Amniotic epithelial cell (primary cell): ENCODE measurements at regions not wholly inside any gene's neighbourhood (a gene's known extent, or its start where the extent isn't known, plus 50 kb on each side); places are given as distances from the start of the nearest gene placed in this dataset.
"Not testable (repeated sequence)": the region's sequence is repeated elsewhere in the genome, so short reads cannot be mapped to it uniquely, and the experiment has no call there.

ENCODE experiments used
- DNase-seq: peaks from one replicate; pipeline ENCODE4 v3.0.0-alpha.2; 2010; ENCODE audit warnings: low read depth

DNA sequence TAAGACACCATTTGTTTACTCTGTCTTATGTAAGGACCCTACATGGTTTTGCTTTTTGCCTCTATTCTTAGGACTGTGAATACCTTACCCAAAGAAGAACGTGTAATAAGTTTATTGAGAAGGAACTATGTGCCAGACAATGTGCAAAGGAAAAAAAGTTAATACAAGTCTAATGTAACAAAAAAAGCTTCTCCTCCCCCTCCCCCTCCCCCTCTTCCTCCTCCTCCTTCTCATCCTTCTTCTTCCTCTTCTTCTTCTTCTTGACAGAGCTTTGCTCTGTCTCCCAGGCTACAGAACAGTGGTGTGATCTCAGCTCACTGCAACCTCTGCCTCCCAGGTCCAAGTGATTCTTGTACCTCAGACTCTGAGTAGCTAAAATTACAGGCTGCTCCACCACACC lies 50.9 kb upstream of the MITF start:
- no peak for DNase-seq

DNA sequence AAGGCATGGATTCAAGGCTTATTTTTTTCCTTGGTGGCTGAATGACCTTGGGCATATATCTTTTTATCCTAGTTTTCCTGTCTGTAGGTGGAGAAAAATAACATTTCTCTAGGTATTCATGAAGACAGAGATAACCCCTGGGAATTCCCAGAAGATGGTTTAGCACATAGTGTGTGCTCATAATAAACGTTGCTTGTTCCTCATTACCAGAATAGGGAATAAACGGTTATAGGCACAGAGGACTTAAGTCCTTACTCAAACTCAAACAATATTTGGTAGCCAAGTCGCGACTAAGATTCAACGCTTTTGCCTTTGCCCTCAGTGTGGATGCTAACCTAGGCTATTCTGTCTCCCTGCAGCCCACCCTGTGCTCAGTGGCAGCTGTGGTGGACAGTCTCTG lies 51.6 kb upstream of the MITF start:
- no peak for DNase-seq

DNA sequence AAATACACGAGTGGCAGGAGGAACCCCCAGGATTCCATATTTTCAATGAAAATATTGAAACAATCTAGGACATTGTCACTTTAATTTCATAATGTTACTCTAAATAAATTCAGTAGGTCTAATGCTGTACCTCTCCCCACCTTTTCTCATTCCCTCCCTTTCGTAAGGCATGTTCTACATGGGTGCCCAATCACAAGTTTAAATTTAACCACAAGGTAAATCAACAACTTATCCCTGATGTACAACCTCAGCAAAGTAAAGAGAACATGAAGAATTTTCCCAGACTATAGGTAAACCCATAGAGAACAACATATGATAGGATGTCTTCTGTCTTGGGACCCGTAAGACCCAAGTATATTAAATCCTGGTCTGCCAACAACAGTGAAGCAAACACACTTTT lies 53.2 kb upstream of the MITF start:
- no peak for DNase-seq

DNA sequence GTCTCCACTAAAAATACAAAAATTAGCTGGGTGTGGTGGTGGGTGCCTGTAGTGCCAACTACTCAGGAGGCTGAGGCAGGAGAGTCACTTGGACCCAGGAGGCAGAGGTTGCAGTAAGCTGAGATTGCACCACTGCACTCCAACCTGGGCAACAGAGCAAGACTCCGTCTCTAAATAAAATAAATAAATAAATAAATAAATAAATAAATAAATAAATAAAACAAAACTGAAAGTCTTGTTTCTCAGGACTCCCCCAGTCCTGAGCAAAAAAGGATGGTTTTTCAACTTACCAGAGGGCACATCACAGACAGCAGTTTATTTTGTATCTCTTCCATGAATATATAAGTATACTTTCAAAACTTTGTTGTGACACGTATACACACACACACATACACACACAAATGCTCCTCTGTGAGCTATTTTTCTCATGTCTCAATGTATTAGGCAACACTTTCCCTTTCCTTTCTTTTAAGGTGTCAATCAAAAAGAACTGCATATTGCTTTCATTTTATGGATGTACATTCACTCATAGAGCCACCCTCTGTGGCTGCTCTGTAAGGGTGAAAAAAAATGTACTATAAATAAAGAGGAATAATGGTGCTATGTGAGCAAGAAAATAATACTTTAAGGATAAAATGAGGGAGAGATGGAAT lies 54.8 kb upstream of the MITF start:
- DNase-seq = no peak

DNA sequence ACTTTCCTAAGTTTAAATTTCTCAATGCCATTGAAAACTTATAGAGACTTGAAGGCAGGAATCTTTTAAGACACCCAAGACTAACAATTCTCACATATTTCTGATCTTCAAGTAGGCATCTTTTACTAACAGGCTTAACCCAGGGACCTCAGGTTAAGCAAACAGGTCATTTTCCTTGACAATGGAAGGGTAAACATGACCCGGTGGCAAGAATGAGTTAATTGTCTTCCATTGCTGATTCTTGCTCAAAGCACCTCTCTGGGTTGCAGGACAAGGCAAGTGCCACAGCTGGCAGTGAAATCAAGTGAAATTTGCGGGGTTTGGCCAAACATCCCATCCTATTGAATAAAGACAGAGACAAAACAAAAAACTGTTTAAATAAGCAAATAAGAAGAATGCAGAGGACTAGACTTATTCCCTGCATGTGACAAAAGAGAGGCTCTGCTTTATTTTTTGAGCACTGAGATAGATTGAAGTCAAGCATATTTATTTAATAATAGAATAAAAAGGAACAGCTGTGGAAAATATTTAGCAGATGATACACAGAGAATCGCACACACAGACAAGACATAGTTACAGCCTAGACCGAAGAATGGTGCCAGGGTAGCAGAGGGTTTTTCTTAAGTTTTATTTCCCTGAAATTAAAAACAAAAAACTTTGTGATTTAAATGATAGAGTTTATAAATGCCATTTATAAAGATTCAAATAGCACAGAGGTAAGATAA lies 56.0 kb upstream of the MITF start:
- no peak for DNase-seq

- not testable (repeated sequence) for DNase-seq
Observed at GRCh38 chr3:69677456-69677855, 61.8 kb upstream of the MITF start.

DNA sequence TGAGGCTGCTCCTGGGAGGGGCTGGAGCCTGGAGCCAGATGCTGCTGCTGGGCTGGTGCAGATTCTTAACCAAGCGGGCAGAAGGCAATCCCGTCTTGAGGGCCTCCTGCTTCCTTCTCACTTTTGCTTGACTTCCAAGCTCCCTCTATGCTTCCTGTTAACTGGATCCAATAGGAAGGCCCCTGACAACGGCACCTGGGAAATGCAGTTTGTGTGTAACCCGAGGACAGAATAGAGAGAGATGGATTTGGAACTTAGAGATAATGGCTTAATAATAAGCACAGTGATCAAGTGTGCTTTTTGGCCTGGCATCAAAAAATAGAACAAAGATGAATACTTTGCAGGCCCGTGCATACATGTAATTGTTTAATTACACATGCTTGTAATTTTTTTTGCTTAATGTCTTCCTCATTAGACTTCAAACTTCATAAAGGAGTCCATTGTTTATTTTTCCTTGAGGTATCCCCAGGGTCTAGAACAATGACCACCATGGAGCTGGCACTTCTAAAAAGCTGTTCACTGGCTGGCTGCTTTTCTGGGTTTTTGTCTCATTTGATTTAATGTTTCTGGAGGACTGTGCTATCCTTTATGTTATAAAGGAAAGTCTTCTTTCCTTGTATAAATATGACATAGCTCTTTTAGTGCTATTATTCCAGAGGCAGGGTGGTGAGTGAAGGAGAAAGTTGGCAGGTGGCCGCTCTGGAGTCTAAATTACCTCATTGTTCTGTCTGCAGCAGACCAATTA lies 63.3 kb upstream of the MITF start:
- DNase-seq = no peak

DNA sequence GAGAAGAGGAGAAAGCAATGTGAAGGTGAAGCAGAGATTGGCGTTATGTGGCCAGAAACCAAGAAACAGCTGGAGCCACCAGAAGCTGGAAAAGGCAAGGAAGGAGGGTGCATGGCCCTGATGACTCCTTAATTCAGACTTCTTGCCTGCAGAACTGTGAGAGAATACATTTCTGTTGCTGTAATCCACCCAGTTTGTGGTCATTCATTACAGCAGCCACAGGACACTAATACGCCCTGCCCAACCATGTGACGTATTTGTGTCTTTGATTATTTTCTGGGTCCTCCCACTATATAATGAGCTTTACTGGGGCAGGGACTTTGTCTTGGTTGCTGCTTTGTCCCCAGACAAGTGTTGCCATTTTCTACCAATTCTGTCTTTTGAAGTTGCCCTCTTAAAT lies 64.5 kb upstream of the MITF start:
- no peak for DNase-seq

GRCh38 chr3:69671082-69671952 lies 67.9 kb upstream of the MITF start:
- DNase-seq = peak; percentile 36

DNA sequence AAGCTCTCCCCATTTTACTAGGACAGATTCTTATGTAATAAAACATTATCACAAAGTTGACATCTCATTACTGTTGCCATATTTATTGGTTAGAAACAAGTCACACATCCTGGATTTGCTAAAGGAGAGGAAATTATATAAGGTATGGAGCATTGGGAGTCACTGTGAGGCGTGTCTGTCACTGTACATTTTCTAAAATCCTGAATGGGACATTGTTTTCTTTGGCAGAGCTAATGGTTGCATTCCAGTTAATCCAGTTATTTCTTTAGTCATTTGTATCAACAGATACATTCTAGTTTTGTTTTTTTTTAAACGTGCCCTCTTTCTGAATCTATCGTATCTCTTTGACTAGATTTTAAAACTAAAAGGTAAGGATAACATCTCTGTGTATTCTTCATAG lies 70.2 kb upstream of the MITF start:
- no peak for DNase-seq

GRCh38 chr3:69665026-69665737 lies 74.1 kb upstream of the MITF start:
- no peak for DNase-seq

DNA sequence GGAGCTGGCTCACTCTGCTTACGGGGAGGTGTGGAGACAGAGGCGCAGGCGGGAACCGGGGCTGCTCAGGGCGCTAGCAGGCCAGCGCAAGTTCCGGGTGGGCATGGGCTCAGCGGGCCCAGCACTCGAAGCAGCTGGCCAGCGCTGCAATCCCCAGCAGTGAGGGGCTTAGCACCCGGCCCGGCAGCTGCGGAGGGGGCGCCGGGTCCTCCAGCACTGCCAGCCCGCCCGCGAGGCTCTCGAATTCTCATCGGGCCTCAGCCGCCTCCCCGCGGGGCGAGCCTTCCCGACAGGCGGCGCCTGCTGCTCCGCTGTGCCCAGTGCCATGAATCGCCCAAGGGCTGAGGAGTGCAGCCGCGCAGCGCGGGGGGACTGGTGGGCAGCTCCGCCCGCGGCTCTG lies 78.6 kb upstream of the MITF start:
- no peak for DNase-seq

GRCh38 chr3:69659180-69659910 lies 79.9 kb upstream of the MITF start:
- no peak for DNase-seq

- DNase-seq = no peak
Observed at GRCh38 chr3:69658514-69659140, 80.6 kb upstream of the MITF start.

DNA sequence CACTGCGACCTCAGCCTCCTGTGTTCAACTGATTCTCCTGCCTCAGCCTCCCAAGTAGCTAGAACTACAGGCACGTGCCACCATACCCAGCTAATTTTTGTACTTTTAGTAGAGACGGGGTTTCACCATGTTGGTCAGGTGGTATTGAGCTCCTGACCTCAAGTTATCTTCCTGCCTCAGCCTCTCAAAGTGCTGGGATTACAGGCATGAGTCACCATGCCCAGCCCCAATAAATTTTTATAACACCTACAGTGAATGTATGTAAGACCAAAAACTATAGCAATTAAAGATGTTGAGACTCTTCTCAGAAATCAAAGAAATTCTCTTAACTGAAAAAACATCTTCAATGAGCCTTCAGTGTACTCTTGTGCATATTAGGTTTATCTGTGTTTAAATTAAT lies 82.2 kb upstream of the MITF start:
- peak; percentile 13 for DNase-seq

DNA sequence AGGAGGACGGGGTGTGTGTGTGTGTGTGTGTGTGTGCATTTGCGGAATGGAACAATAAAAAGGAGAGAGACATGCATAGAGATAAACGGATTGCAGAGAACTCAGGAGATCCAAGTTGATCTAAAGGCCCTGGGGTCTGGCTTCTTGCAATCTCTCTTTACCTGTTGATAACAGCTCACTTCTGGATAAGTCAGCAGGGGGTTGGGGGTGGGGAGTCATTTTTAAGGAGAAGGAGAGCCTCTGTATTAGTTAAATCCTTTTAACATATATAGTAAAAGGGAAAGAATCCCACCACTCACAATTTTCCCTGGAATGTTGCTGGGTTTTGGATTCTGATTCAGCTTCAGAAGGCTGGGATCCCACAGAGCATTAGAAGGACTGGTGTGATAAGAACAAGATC lies 87.5 kb upstream of the MITF start:
- no peak for DNase-seq

- DNase-seq = peak; percentile 49
Observed at GRCh38 chr3:69650066-69650419, 89.2 kb upstream of the MITF start.

- peak; percentile 43 for DNase-seq
Observed at GRCh38 chr3:69649120-69650065, 89.9 kb upstream of the MITF start.

- peak; percentile 63 for DNase-seq
Observed at GRCh38 chr3:69648126-69648525, 91.1 kb upstream of the MITF start.
